ENCODE measurements at regions not wholly inside any gene's neighbourhood (a gene's known extent, or its start where the extent isn't known, plus 50 kb on each side); places are given as distances from the start of the nearest gene placed in this dataset.

DNA sequence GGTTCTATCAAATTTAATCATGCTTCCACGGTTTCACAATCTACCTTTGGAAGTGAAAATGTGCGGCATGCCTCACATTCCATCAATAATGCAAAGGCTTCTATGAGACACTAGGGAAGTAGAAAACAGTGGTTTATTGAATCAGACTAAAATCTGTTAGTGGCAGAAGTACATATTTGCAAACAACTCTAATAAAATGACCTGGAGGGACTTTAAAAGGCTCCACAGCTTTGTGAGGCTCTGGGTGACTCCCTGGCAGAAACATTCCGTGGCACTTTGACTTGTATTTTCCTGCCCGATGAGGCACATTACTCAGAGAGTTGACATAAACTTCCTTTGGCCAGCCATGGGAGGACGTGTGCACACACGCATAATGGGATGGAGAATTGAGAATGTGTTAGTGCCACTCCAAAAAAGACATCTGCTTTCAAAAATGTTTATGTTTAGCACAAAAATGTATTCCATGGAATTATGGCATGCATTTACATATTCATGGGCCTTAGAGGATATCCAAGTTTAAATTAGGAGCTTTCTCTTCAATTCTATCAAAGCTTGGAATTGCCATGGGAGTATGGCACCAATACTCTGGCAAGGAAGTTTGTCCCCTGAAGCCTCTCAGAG is 60.0 kb upstream of the SSX2IP start:
- no peaks in the 10 kb centered on the region for H3K27me3 ChIP-seq (ENCODE audit: insufficient read depth)
- no peak overlapping the region for H3K4me2 ChIP-seq
- TF ChIP-seq EZH2 (IDR thresholded peaks at IDR 0.05; ENCODE audit: low read depth, unreplicated experiment) (no peak), ZNF462 (CRISPR knock-in tag; IDR thresholded peaks at IDR 0.05) (no peak), NANOG (IDR thresholded peaks at IDR 0.05; ENCODE audit: borderline replicate concordance) (no peak), POLR2AphosphoS5 (IDR thresholded peaks at IDR 0.05; ENCODE audit: low read depth) (no peak), STAT1 (IDR thresholded peaks at IDR 0.05; ENCODE audit: unreplicated experiment) (no peak), JUNB (IDR thresholded peaks at IDR 0.05; ENCODE audit: unreplicated experiment) (no peak), ZNF114 (CRISPR knock-in tag; IDR thresholded peaks at IDR 0.05) (no peak), REST (IDR thresholded peaks at IDR 0.05; ENCODE audit: unreplicated experiment) (no peak), EZH2phosphoT487 (IDR thresholded peaks at IDR 0.05; ENCODE audit: unreplicated experiment) (no peak), ZNF331 (CRISPR knock-in tag; IDR thresholded peaks at IDR 0.05; ENCODE audit: low read depth) (no peak), CREB1 (CRISPR knock-in tag; IDR thresholded peaks at IDR 0.05; ENCODE audit: low read depth) (no peak)
- TF ChIP-seq, protein P1, sequence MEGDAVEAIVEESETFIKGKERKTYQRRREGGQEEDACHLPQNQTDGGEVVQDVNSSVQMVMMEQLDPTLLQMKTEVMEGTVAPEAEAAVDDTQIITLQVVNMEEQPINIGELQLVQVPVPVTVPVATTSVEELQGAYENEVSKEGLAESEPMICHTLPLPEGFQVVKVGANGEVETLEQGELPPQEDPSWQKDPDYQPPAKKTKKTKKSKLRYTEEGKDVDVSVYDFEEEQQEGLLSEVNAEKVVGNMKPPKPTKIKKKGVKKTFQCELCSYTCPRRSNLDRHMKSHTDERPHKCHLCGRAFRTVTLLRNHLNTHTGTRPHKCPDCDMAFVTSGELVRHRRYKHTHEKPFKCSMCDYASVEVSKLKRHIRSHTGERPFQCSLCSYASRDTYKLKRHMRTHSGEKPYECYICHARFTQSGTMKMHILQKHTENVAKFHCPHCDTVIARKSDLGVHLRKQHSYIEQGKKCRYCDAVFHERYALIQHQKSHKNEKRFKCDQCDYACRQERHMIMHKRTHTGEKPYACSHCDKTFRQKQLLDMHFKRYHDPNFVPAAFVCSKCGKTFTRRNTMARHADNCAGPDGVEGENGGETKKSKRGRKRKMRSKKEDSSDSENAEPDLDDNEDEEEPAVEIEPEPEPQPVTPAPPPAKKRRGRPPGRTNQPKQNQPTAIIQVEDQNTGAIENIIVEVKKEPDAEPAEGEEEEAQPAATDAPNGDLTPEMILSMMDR (conservative IDR thresholded peaks at IDR 0.05; ENCODE audit: low read depth in 2 of 2): no peak
- TF ChIP-seq, protein P2, sequence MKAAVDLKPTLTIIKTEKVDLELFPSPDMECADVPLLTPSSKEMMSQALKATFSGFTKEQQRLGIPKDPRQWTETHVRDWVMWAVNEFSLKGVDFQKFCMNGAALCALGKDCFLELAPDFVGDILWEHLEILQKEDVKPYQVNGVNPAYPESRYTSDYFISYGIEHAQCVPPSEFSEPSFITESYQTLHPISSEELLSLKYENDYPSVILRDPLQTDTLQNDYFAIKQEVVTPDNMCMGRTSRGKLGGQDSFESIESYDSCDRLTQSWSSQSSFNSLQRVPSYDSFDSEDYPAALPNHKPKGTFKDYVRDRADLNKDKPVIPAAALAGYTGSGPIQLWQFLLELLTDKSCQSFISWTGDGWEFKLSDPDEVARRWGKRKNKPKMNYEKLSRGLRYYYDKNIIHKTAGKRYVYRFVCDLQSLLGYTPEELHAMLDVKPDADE (IDR thresholded peaks at IDR 0.05): no peak
- DNase-seq (ENCODE audit: low spot score) (no peak), ATAC-seq (no peak)
- Mint-ChIP-seq H3K27me3 (ENCODE audit: insufficient read depth, low read depth, poor library complexity) (no peaks in the 10 kb centered on the region), H3K9me3 (no peaks in the 10 kb centered on the region), H3K27ac (no peak overlapping the region), H3K4me1 (peaks cover 17% of the 10 kb centered on the region), H3K36me3 (ENCODE audit: low read depth) (no peaks in the 10 kb centered on the region), H3K4me3 (no peak overlapping the region)
- no peak overlapping the region for H3K4me3 ChIP-seq
- no peaks in the 10 kb centered on the region for H4K20me1 ChIP-seq (replicated peaks; ENCODE audit: insufficient read depth)
- H3K27ac ChIP-seq (ENCODE audit: low read depth): no peak overlapping the region
- no peaks in the 10 kb centered on the region for H3K9me2 ChIP-seq (ENCODE audit: insufficient read depth)
- H2AFZ ChIP-seq: no peak overlapping the region
- H3K36me3 ChIP-seq (ENCODE audit: insufficient read depth): no peaks in the 10 kb centered on the region
- peaks cover 18% of the 10 kb centered on the region for H3K4me1 ChIP-seq (ENCODE audit: insufficient read depth)
- no peaks in the 10 kb centered on the region for H3K79me2 ChIP-seq (replicated peaks; ENCODE audit: insufficient read depth)
- peaks cover 5% of the 10 kb centered on the region; the same call in 1 of the 2 replicates for H3F3A ChIP-seq (replicated peaks; ENCODE audit: low read depth)
